ENCODE measurements at regions not wholly inside any gene's neighbourhood (a gene's known extent, or its start where the extent isn't known, plus 50 kb on each side); places are given as distances from the start of the nearest gene placed in this dataset.
"Not testable (repeated sequence)": the region's sequence is repeated elsewhere in the genome, so short reads cannot be mapped to it uniquely, and the experiment has no call there.

DNA sequence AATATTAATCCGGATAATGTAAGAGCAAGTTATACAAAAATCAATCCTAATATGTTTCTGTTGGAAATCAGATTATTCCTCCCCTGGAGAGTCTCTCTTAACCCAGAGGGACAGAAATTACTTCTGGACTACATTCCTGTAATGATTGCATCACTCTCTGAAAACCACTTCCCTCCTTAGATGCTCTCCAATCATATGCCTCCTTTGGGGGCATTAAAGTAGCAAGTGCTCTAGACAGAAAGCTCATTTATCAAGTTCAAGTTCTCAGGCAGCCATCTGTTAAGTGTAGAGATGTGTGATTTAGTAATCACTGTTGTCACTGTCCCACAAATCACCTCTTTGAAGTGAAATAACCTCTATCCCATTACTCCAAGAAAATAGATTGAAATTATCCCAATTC lies 247.1 kb downstream of the SLCO4C1 start:
- Histone ChIP-seq H3K9me3 (ENCODE audit: control insufficient read depth in 1 of 2, low read length in 2 of 2) (no peaks in the 10 kb centered on the region), H3K4me3 (ENCODE audit: low read depth in 1 of 2, low read length in 2 of 2) (no peak overlapping the region), H3K4me1 (ENCODE audit: control insufficient read depth in 1 of 2, insufficient read depth in 2 of 2, low read length in 2 of 2) (no peaks in the 10 kb centered on the region), H3K36me3 (ENCODE audit: control insufficient read depth in 1 of 2, insufficient read depth in 2 of 2, low read length in 2 of 2) (no peaks in the 10 kb centered on the region), H3K27me3 (ENCODE audit: low read depth, low read length) (no peaks in the 10 kb centered on the region), H3K27ac (ENCODE audit: low read length) (no peak overlapping the region)

DNA sequence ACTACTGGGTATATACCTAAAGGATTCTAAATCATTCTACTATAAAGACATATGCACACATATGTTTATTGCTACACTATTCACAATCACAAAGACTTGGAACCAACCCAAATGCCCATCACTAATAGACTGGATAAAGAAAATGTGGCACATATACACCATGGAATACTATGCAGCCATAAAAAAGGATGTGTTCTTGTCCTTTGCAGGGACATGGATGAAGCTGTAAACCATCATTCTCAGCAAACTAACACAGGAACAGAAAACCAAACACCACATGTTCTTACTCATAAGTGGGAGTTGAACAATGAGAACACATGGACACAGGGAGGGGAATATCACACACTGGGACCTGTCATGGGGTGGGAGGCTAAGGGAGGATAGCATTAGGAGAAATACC lies 249.0 kb downstream of the SLCO4C1 start:
- not testable (repeated sequence) for H3K9me3 ChIP-seq (ENCODE audit: control insufficient read depth in 1 of 2, low read length in 2 of 2)

DNA sequence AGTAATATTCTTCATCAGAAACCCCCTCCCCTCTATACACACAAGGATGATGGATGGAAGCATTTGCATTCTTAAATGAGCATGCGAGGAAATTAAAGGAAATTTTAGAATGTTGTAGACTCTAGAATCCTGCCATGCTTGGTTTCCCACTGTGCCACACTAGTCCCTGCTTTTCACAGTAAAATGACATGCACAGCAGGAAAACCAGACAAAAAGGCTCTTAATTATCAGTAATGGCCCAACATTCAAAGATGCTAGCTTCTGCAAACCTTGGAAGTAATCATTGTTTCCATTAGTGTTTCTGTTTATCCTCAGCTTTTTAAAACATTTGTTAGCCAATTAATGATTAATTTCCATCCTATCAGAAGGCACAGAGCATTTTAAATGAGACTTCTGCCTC lies 255.8 kb downstream of the SLCO4C1 start:
- Histone ChIP-seq H3K27ac (ENCODE audit: low read length) (no peak overlapping the region), H3K36me3 (ENCODE audit: control insufficient read depth in 1 of 2, insufficient read depth in 2 of 2, low read length in 2 of 2) (no peaks in the 10 kb centered on the region), H3K4me1 (ENCODE audit: control insufficient read depth in 1 of 2, insufficient read depth in 2 of 2, low read length in 2 of 2) (no peaks in the 10 kb centered on the region), H3K4me3 (ENCODE audit: low read depth in 1 of 2, low read length in 2 of 2) (no peak overlapping the region), H3K9me3 (ENCODE audit: control insufficient read depth in 1 of 2, low read length in 2 of 2) (no peaks in the 10 kb centered on the region), H3K27me3 (ENCODE audit: low read depth, low read length) (no peaks in the 10 kb centered on the region)

More for the DNA sequence above, 249.0 kb downstream of the SLCO4C1 start:
- H3K4me1 ChIP-seq (ENCODE audit: control insufficient read depth in 1 of 2, insufficient read depth in 2 of 2, low read length in 2 of 2); H3K36me3 ChIP-seq (ENCODE audit: control insufficient read depth in 1 of 2, insufficient read depth in 2 of 2, low read length in 2 of 2); H3K27ac ChIP-seq (ENCODE audit: low read length); H3K4me3 ChIP-seq (ENCODE audit: low read depth in 1 of 2, low read length in 2 of 2); H3K27me3 ChIP-seq (ENCODE audit: low read depth, low read length): not testable (repeated sequence)

DNA sequence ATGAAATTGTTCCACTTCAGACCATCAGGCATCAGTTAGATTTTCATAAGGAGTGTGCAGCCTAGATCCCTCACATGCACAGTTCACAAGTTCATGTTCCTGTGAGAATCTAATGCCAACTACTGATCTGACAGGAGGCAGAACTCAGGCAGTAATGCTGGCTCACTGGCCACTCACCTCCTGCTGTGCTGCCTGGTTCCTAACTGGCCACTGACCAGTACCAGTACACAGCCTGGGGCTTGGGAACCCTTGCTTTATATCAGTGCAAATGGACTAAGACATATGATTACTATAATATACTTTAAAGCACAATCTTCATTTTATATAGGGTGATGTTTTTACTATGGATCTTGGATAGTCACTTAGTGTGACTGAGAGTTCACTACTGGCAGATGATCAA lies 259.2 kb downstream of the SLCO4C1 start:
- Histone ChIP-seq H3K4me1 (ENCODE audit: control insufficient read depth in 1 of 2, insufficient read depth in 2 of 2, low read length in 2 of 2) (no peaks in the 10 kb centered on the region), H3K4me3 (ENCODE audit: low read depth in 1 of 2, low read length in 2 of 2) (no peak overlapping the region), H3K36me3 (ENCODE audit: control insufficient read depth in 1 of 2, insufficient read depth in 2 of 2, low read length in 2 of 2) (no peaks in the 10 kb centered on the region), H3K27me3 (ENCODE audit: low read depth, low read length) (no peaks in the 10 kb centered on the region), H3K27ac (ENCODE audit: low read length) (no peak overlapping the region), H3K9me3 (ENCODE audit: control insufficient read depth in 1 of 2, low read length in 2 of 2) (no peaks in the 10 kb centered on the region)

DNA sequence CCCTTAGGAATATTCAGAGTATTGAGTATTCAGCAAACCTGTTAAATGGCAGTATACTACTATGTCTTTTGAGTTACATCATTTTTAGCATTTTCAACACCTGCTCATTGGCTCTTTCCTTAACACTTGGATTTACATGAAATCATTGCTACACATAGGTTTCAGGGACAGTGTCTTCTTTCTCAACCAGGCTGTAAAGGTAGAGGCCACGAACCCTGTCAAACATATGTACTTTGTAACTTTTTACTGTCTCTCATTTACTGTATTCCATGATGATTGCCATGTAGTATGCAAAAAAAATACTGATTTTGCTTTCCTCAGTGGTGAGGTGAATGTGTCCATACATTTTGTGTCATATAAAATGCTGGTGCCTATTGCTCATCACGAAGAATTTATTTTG lies 264.4 kb downstream of the SLCO4C1 start:
- no peaks in the 10 kb centered on the region for H3K27me3 ChIP-seq (ENCODE audit: low read depth, low read length)
- no peaks in the 10 kb centered on the region for H3K36me3 ChIP-seq (ENCODE audit: control insufficient read depth in 1 of 2, insufficient read depth in 2 of 2, low read length in 2 of 2)
- H3K4me1 ChIP-seq (ENCODE audit: control insufficient read depth in 1 of 2, insufficient read depth in 2 of 2, low read length in 2 of 2): no peaks in the 10 kb centered on the region
- H3K9me3 ChIP-seq (ENCODE audit: control insufficient read depth in 1 of 2, low read length in 2 of 2): peaks cover 0 to 2% of the 10 kb centered on the region in 2 donors
- H3K27ac ChIP-seq (ENCODE audit: low read length): no peak overlapping the region
- no peak overlapping the region for H3K4me3 ChIP-seq (ENCODE audit: low read depth in 1 of 2, low read length in 2 of 2)

DNA sequence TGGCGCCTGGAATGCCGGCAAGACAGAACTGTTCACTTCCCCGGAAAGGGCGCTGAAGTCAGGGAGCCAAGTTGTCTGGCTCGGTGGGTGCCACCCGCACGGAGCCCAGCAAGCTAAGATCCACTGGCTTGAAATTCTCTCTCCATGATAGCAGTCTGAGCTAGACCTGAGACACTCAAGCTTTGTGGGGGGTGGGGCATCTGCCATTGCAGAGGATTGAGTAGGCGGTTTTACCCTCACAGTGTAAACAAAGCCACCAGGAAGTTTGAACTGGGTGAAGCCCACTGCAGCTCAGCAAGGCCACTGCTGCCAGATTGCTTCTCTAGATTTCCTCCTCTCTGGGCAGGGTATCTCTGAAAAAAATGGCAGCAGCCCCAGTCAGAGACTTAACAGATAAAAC lies 277.4 kb downstream of the SLCO4C1 start:
- Histone ChIP-seq H3K9me3 (ENCODE audit: control insufficient read depth in 1 of 2, low read length in 2 of 2) (no peaks in the 10 kb centered on the region), H3K27me3 (ENCODE audit: low read depth, low read length) (no peaks in the 10 kb centered on the region), H3K36me3 (ENCODE audit: control insufficient read depth in 1 of 2, insufficient read depth in 2 of 2, low read length in 2 of 2) (no peaks in the 10 kb centered on the region)

DNA sequence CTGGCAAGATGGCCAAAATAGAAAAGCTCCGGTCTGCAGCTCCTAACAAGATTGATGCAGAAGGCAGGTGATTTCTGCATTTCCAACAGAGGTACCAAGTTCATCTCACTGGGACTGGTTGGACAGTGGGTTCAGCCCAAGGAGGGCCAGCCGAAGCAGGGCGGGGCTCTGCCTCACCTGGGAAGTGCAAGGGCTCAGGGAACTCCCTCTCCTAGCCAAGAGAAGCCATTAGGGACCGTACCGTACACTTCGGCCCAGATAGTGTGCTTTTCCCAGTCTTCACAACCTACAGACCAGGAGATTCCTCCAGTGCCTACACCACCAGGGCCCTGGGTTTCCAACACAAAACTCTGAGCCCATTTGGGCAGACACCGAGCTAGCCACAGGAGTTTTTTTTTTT lies 277.8 kb downstream of the SLCO4C1 start:
- H3K9me3 ChIP-seq (ENCODE audit: control insufficient read depth in 1 of 2, low read length in 2 of 2): no peaks in the 10 kb centered on the region
- H3K27me3 ChIP-seq (ENCODE audit: low read depth, low read length): no peaks in the 10 kb centered on the region
- no peak overlapping the region for H3K4me3 ChIP-seq (ENCODE audit: low read depth in 1 of 2, low read length in 2 of 2)
- no peak overlapping the region for H3K27ac ChIP-seq (ENCODE audit: low read length)
- H3K36me3 ChIP-seq (ENCODE audit: control insufficient read depth in 1 of 2, insufficient read depth in 2 of 2, low read length in 2 of 2): no peaks in the 10 kb centered on the region
- H3K4me1 ChIP-seq (ENCODE audit: control insufficient read depth in 1 of 2, insufficient read depth in 2 of 2, low read length in 2 of 2): no peaks in the 10 kb centered on the region

More for the DNA sequence above, 277.4 kb downstream of the SLCO4C1 start:
- H3K4me1 ChIP-seq (ENCODE audit: control insufficient read depth in 1 of 2, insufficient read depth in 2 of 2, low read length in 2 of 2): no peaks in the 10 kb centered on the region
- H3K27ac ChIP-seq (ENCODE audit: low read length): no peak overlapping the region
- H3K4me3 ChIP-seq (ENCODE audit: low read depth in 1 of 2, low read length in 2 of 2): no peak overlapping the region

DNA sequence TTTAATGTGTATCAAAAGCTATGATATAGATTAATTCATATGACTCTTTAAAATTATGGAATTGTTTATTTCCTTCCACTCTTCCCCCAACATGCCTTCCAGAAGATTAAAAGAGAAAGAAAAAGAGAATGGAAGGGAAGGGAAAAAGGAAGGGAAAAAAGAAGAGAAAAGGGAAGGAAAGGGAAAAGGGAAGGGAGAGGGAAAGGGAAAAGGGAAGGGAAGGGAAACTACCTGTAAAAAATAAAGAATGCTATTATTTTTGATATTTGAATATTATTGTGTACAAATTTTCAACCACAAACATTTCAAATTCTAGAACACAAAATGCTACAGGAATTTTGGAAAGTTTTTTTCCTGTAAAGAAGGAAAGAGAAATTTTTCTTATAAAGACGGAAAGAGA lies 281.7 kb downstream of the SLCO4C1 start:
- no peaks in the 10 kb centered on the region for H3K27me3 ChIP-seq (ENCODE audit: low read depth, low read length)
- no peak overlapping the region for H3K27ac ChIP-seq (ENCODE audit: low read length)
- no peaks in the 10 kb centered on the region for H3K9me3 ChIP-seq (ENCODE audit: control insufficient read depth in 1 of 2, low read length in 2 of 2)
- no peak overlapping the region for H3K4me3 ChIP-seq (ENCODE audit: low read depth in 1 of 2, low read length in 2 of 2)
- no peaks in the 10 kb centered on the region for H3K36me3 ChIP-seq (ENCODE audit: control insufficient read depth in 1 of 2, insufficient read depth in 2 of 2, low read length in 2 of 2)
- H3K4me1 ChIP-seq (ENCODE audit: control insufficient read depth in 1 of 2, insufficient read depth in 2 of 2, low read length in 2 of 2): no peaks in the 10 kb centered on the region

DNA sequence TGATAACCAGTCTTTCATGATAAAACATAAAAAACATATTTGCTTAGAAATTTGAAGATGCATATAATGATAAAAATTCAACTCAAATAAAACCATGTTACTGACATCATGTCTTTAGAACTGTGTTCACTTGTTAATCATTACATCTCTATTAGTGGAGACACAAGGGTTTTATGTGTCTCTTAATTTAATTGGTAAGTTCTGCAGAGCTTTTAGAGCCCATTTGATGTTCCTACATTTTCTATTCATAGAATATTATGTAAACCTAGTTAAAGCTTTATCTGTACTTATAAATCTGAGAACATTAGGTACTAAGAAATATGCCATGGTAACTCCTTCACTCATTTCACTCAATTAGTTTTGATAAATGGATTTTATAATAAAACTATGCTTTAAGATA lies 285.4 kb downstream of the SLCO4C1 start:
- Histone ChIP-seq H3K9me3 (ENCODE audit: control insufficient read depth in 1 of 2, low read length in 2 of 2) (no peaks in the 10 kb centered on the region), H3K4me3 (ENCODE audit: low read depth in 1 of 2, low read length in 2 of 2) (no peak overlapping the region), H3K27me3 (ENCODE audit: low read depth, low read length) (no peaks in the 10 kb centered on the region), H3K27ac (ENCODE audit: low read length) (no peak overlapping the region), H3K4me1 (ENCODE audit: control insufficient read depth in 1 of 2, insufficient read depth in 2 of 2, low read length in 2 of 2) (no peaks in the 10 kb centered on the region), H3K36me3 (ENCODE audit: control insufficient read depth in 1 of 2, insufficient read depth in 2 of 2, low read length in 2 of 2) (no peaks in the 10 kb centered on the region)

DNA sequence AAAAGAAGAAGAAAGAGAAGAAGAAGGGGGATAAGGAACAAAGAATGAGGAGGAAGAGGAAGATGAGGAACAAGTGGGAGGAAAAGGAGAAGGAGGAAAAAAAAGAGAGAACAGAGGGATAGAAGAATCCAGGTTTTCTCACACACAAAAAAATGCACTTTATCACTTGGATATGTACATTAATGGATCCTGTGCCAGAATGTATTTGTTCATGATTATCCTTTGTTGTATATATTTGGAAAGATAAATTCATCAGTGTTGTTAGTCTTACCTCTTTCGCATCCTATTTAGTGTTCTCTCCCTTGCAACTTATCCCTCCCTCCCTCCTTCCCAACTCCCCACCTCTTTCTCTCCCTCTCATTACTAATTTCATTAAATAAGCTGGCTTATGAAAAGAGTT lies 298.8 kb downstream of the SLCO4C1 start:
- H3K36me3 ChIP-seq (ENCODE audit: control insufficient read depth in 1 of 2, insufficient read depth in 2 of 2, low read length in 2 of 2): no peaks in the 10 kb centered on the region
- H3K4me1 ChIP-seq (ENCODE audit: control insufficient read depth in 1 of 2, insufficient read depth in 2 of 2, low read length in 2 of 2): no peaks in the 10 kb centered on the region
- no peak overlapping the region for H3K4me3 ChIP-seq (ENCODE audit: low read depth in 1 of 2, low read length in 2 of 2)
- H3K27me3 ChIP-seq (ENCODE audit: low read depth, low read length): no peaks in the 10 kb centered on the region
- H3K9me3 ChIP-seq (ENCODE audit: control insufficient read depth in 1 of 2, low read length in 2 of 2): no peaks in the 10 kb centered on the region
- H3K27ac ChIP-seq (ENCODE audit: low read length): no peak overlapping the region

DNA sequence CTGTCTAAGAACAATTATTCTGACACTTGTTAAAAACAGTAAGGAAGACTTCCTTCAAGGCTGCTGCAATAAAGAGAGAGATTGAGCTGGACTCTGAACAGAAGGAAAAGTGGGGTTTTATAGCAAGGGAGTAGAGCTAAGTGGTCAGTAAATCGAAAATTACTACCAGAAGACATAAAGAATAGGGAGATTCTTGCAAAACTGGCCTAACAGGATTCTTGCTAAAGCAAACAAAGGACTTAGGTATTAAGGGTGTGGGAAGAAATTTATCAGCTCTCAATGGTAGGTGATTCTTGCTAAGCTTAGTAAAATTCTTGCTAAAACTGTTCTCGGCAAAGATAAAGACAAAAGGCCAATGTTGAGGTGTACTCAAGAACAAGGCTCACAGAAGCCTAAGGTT lies 300.5 kb downstream of the SLCO4C1 start:
- no peak overlapping the region for H3K27ac ChIP-seq (ENCODE audit: low read length)
- no peaks in the 10 kb centered on the region for H3K27me3 ChIP-seq (ENCODE audit: low read depth, low read length)

DNA sequence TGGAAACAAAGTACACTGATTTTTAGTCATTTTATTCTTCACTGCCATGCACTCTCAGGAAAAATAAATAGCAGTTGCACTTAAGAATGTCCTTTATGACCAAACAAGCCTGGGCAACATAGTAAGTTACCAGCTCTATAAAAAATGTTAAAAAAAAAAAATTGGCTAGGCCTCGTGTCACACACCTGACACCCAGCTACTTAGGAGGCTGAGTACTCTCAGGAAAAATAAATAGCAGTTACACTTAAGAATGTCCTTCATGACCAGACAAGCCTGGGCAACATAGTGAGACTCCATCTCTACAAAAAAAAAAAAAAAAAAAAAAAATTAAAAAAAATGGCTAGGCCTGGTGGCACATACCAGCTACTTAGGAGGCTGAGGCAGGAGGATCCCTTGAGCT lies 304.6 kb downstream of the SLCO4C1 start:
- Histone ChIP-seq H3K27me3 (ENCODE audit: low read depth, low read length) (no peaks in the 10 kb centered on the region), H3K4me1 (ENCODE audit: control insufficient read depth in 1 of 2, insufficient read depth in 2 of 2, low read length in 2 of 2) (no peaks in the 10 kb centered on the region), H3K27ac (ENCODE audit: low read length) (no peak overlapping the region), H3K9me3 (ENCODE audit: control insufficient read depth in 1 of 2, low read length in 2 of 2) (no peaks in the 10 kb centered on the region), H3K36me3 (ENCODE audit: control insufficient read depth in 1 of 2, insufficient read depth in 2 of 2, low read length in 2 of 2) (no peaks in the 10 kb centered on the region), H3K4me3 (ENCODE audit: low read depth in 1 of 2, low read length in 2 of 2) (no peak overlapping the region)

More for the DNA sequence above, 300.5 kb downstream of the SLCO4C1 start:
- Histone ChIP-seq H3K9me3 (ENCODE audit: control insufficient read depth in 1 of 2, low read length in 2 of 2) (no peaks in the 10 kb centered on the region), H3K36me3 (ENCODE audit: control insufficient read depth in 1 of 2, insufficient read depth in 2 of 2, low read length in 2 of 2) (no peaks in the 10 kb centered on the region), H3K4me3 (ENCODE audit: low read depth in 1 of 2, low read length in 2 of 2) (no peak overlapping the region), H3K4me1 (ENCODE audit: control insufficient read depth in 1 of 2, insufficient read depth in 2 of 2, low read length in 2 of 2) (no peaks in the 10 kb centered on the region)
